HCT116 (cell line): ENCODE measurements at regions not wholly inside any gene's neighbourhood (a gene's known extent, or its start where the extent isn't known, plus 50 kb on each side); places are given as distances from the start of the nearest gene placed in this dataset.

Experiments used
- CTCF ChIP-seq, 3 experiments: fragments of 200-600 bp in 1 of 3; sonication (generic) in 1 of 3; IDR thresholded peaks in 2 of 3; conservative IDR thresholded peaks in 1 of 3; 2 replicates each; pipeline ENCODE4 v1.5.1; 2012 to 2017; ENCODE audit warnings: low read depth in 2 of 3, low read length in 2 of 3, antibody characterized with exemption in 1 of 3, borderline replicate concordance in 1 of 3, control low read depth in 1 of 3, mild to moderate bottlenecking in 1 of 3, mixed read lengths in 1 of 3, mixed run types in 1 of 3, moderate library complexity in 1 of 3; ENCODE audit not compliant: insufficient read depth in 1 of 3
- EGR1 ChIP-seq: IDR thresholded peaks from 2 replicates; pipeline ENCODE4 v1.6.1; 2012; ENCODE audit warnings: low read depth
- EZH2 ChIP-seq: fragments of 200-600 bp; sonication (generic); IDR thresholded peaks from 2 replicates; pipeline ENCODE4 v1.6.1; 2017; ENCODE audit warnings: antibody characterized with exemption, mixed run types
- MAX ChIP-seq: IDR thresholded peaks from 2 replicates; pipeline ENCODE4 v1.6.1; 2012
- POLR2A ChIP-seq: IDR thresholded peaks from 2 replicates; pipeline ENCODE4 v1.7.0; 2011; ENCODE audit warnings: borderline replicate concordance; ENCODE audit not compliant: insufficient read depth, insufficient read length; ENCODE audit errors: extremely low read depth
- POLR2AphosphoS5 ChIP-seq: IDR thresholded peaks from 2 replicates; pipeline ENCODE4 v1.6.1; 2011; ENCODE audit warnings: mild to moderate bottlenecking, low read depth, low read length, moderate library complexity
- SP1 ChIP-seq: IDR thresholded peaks from 2 replicates; pipeline ENCODE4 v1.6.1; 2012; ENCODE audit warnings: low read depth
- SRF ChIP-seq: IDR thresholded peaks from 2 replicates; pipeline ENCODE4 v1.6.1; 2012; ENCODE audit warnings: low read depth
- TF ChIP-seq, protein P1 (sequence below): IDR thresholded peaks from 2 replicates; pipeline ENCODE4 v1.6.1; 2012

DNA sequence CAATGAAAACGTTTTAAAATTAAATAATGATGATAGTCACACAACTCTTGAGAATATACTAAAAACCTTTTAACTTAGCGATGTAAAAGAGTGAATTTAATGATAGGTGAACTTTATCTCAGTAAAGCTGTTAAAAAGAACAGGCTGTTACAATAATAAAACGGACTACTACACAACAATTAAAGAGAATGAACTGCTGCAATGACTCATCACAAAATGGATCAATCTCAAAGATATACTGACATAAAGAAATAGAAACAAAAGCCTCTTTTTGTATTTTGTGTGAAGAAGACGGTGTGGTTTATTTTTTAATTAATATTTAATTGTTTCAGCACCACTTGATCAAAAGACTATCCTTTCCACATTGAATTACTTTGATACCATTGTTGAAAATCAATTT, 352.4 kb upstream of the GJE1 start:
- TF ChIP-seq POLR2AphosphoS5 (no peak), MAX (no peak), POLR2A (no peak), CTCF (IDR thresholded peaks at IDR 0.05 in 2 of 3, conservative IDR thresholded peaks at IDR 0.05 in 1 of 3; ENCODE audit: borderline replicate concordance in 1 of 3, insufficient read depth in 1 of 3, low read depth in 2 of 3, low read length in 2 of 3) (no peak), SRF (no peak), EGR1 (no peak), SP1 (no peak), EZH2 (no peak)
- TF ChIP-seq, protein P1, sequence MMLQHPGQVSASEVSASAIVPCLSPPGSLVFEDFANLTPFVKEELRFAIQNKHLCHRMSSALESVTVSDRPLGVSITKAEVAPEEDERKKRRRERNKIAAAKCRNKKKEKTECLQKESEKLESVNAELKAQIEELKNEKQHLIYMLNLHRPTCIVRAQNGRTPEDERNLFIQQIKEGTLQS = no peak
